ENCODE measurements at regions not wholly inside any gene's neighbourhood (a gene's known extent, or its start where the extent isn't known, plus 50 kb on each side); places are given as distances from the start of the nearest gene placed in this dataset.

GRCh38 chr4:125507141-125507540 lies 192.4 kb downstream of the FAT4 start:
- TF ChIP-seq, protein P1, sequence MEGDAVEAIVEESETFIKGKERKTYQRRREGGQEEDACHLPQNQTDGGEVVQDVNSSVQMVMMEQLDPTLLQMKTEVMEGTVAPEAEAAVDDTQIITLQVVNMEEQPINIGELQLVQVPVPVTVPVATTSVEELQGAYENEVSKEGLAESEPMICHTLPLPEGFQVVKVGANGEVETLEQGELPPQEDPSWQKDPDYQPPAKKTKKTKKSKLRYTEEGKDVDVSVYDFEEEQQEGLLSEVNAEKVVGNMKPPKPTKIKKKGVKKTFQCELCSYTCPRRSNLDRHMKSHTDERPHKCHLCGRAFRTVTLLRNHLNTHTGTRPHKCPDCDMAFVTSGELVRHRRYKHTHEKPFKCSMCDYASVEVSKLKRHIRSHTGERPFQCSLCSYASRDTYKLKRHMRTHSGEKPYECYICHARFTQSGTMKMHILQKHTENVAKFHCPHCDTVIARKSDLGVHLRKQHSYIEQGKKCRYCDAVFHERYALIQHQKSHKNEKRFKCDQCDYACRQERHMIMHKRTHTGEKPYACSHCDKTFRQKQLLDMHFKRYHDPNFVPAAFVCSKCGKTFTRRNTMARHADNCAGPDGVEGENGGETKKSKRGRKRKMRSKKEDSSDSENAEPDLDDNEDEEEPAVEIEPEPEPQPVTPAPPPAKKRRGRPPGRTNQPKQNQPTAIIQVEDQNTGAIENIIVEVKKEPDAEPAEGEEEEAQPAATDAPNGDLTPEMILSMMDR (IDR thresholded peaks at IDR 0.05; ENCODE audit: borderline replicate concordance, extremely low read depth, low read length, poor library complexity, severe bottlenecking) = no peak
- no peak for TF ChIP-seq EZH2 (IDR thresholded peaks at IDR 0.05; ENCODE audit: borderline replicate concordance, low read depth, low read length, severe bottlenecking)
